ENCODE measurements at regions not wholly inside any gene's neighbourhood (a gene's known extent, or its start where the extent isn't known, plus 50 kb on each side); places are given as distances from the start of the nearest gene placed in this dataset.

GRCh38 chr13:40479196-40479845 is 187.1 kb downstream of the FOXO1 start:
- TF ChIP-seq CTCF (conservative IDR thresholded peaks at IDR 0.05; ENCODE audit: low read length) (no peak), EZH2phosphoT487 (IDR thresholded peaks at IDR 0.05; ENCODE audit: borderline replicate concordance, low read depth, low read length) (no peak)
